CD14-positive monocyte (primary cell): ENCODE measurements at regions not wholly inside any gene's neighbourhood (a gene's known extent, or its start where the extent isn't known, plus 50 kb on each side); places are given as distances from the start of the nearest gene placed in this dataset.
"Not testable (repeated sequence)": the region's sequence is repeated elsewhere in the genome, so short reads cannot be mapped to it uniquely, and the experiment has no call there.

Experiments
- DNase-seq, 3 donors: peaks; one replicate each; pipeline ENCODE4 v3.0.0-alpha.2; 2011 to 2022
- H2AFZ ChIP-seq: 2 replicates; pipeline ENCODE4 v1.6.0; 2012; ENCODE audit warnings: mild to moderate bottlenecking, low read depth, low read length, inconsistent platforms; ENCODE audit not compliant: insufficient read depth, poor library complexity, severe bottlenecking
- H3K27ac ChIP-seq, 2 donors: 1 replicate in 1 of 2; 2 replicates in 1 of 2; pipeline ENCODE4 v1.5.1; 2012 to 2013; ENCODE audit warnings: low read length in 2 of 2, control low read depth in 1 of 2, inconsistent platforms in 1 of 2, low read depth in 1 of 2, mild to moderate bottlenecking in 1 of 2
- H3K27me3 ChIP-seq, 2 donors: one replicate each; pipeline versions ENCODE4 v1.6.0 to v1.6.1; 2011 to 2013; ENCODE audit warnings: low read length in 2 of 2; ENCODE audit not compliant: control insufficient read depth in 2 of 2, insufficient read depth in 2 of 2
- H3K36me3 ChIP-seq, 2 donors: replicated peaks in 1 of 2; 1 replicate in 1 of 2; 2 replicates in 1 of 2; pipeline versions ENCODE4 v1.5.1 to v1.6.1; 2012 to 2013; ENCODE audit warnings: low read length in 2 of 2, control low read depth in 1 of 2, inconsistent platforms in 1 of 2, mild to moderate bottlenecking in 1 of 2; ENCODE audit not compliant: insufficient read depth in 2 of 2, control insufficient read depth in 1 of 2
- H3K4me1 ChIP-seq, 2 donors: 1 replicate in 1 of 2; 2 replicates in 1 of 2; pipeline versions ENCODE4 v1.5.1 to v1.6.1; 2012 to 2013; ENCODE audit warnings: low read length in 2 of 2, control low read depth in 1 of 2, inconsistent platforms in 1 of 2, mild to moderate bottlenecking in 1 of 2, moderate library complexity in 1 of 2; ENCODE audit not compliant: insufficient read depth in 2 of 2, control insufficient read depth in 1 of 2
- H3K4me2 ChIP-seq: replicated peaks from 2 replicates; pipeline ENCODE3; 2012; ENCODE audit warnings: low read length, moderate library complexity, mild to moderate bottlenecking; ENCODE audit not compliant: poor library complexity, severe bottlenecking; ENCODE audit errors: extremely low read depth
- H3K4me3 ChIP-seq, 3 experiments: fragments of 200-600 bp in 1 of 3; sonication (generic) in 1 of 3; replicated peaks in 1 of 3; 1 replicate in 2 of 3; 2 replicates in 1 of 3; pipeline ENCODE4 v1.5.1; 2011 to 2013; ENCODE audit warnings: low read length in 3 of 3, mild to moderate bottlenecking in 3 of 3, control low read depth in 2 of 3, low read depth in 2 of 3, inconsistent platforms in 1 of 3, moderate library complexity in 1 of 3
- H3K79me2 ChIP-seq: 2 replicates; pipeline ENCODE4 v1.6.0; 2012; ENCODE audit warnings: mild to moderate bottlenecking, control low read depth, inconsistent platforms, low read length, moderate library complexity; ENCODE audit not compliant: insufficient read depth
- H3K9ac ChIP-seq: 2 replicates; pipeline ENCODE4 v1.6.0; 2017; ENCODE audit warnings: low read length, mild to moderate bottlenecking; ENCODE audit not compliant: insufficient read depth, poor library complexity, severe bottlenecking
- H3K9me3 ChIP-seq, 2 donors: replicated peaks in 1 of 2; 1 replicate in 1 of 2; 2 replicates in 1 of 2; pipeline versions ENCODE4 v1.5.1 to v1.6.1; 2012 to 2013; ENCODE audit warnings: low read length in 2 of 2, control low read depth in 1 of 2; ENCODE audit not compliant: control insufficient read depth in 1 of 2, insufficient read depth in 1 of 2
- H4K20me1 ChIP-seq: 2 replicates; pipeline ENCODE4 v1.6.0; 2012; ENCODE audit warnings: mild to moderate bottlenecking, low read length, control low read depth, moderate library complexity; ENCODE audit not compliant: insufficient read depth
- H3K27ac Mint-ChIP-seq, 7 donors: one replicate each; pipeline ENCODE4 v1.8.0; 2020; ENCODE audit warnings: mild to moderate bottlenecking in 7 of 7, mixed read lengths in 7 of 7, moderate library complexity in 6 of 7, inconsistent platforms in 2 of 7
- H3K27me3 Mint-ChIP-seq, 3 donors: one replicate each; pipeline ENCODE4 v1.8.0; 2021 to 2022; ENCODE audit warnings: low read depth in 3 of 3, mild to moderate bottlenecking in 3 of 3, mixed read lengths in 3 of 3, moderate library complexity in 3 of 3, inconsistent platforms in 1 of 3
- H3K36me3 Mint-ChIP-seq, 2 donors: one replicate each; pipeline ENCODE4 v1.8.0; 2020; ENCODE audit warnings: mixed read lengths in 2 of 2, inconsistent platforms in 1 of 2, mild to moderate bottlenecking in 1 of 2
- H3K4me1 Mint-ChIP-seq: one replicate; pipeline ENCODE4 v1.8.0; 2020; ENCODE audit warnings: mild to moderate bottlenecking, mixed read lengths
- H3K4me3 Mint-ChIP-seq, 2 donors: one replicate each; pipeline ENCODE4 v1.8.0; 2020; ENCODE audit warnings: mild to moderate bottlenecking in 2 of 2, mixed read lengths in 2 of 2, moderate library complexity in 1 of 2
- H3K9me3 Mint-ChIP-seq, 7 donors: one replicate each; pipeline ENCODE4 v1.8.0; 2020 to 2022; ENCODE audit warnings: mixed read lengths in 7 of 7, mild to moderate bottlenecking in 6 of 7, moderate library complexity in 6 of 7, inconsistent platforms in 2 of 7
- WGBS: methylation state at CpG from one replicate; pipeline ENCODE4 v1.1.5; 2013; ENCODE audit warnings: missing lambda C conversion rate; ENCODE audit not compliant: insufficient coverage; 5-methylcytosine and 5-hydroxymethylcytosine counted together
- intact Hi-C, 2 donors: fragments of 100-400 bp; cut with micrococcal nuclease; formaldehyde crosslinking; loops; one replicate each; pipeline versions ENCODE4 v1.15.0 to v1.15.1; 2023
- TF ChIP-seq, protein P1 (sequence below): fragments of 200-600 bp; IDR thresholded peaks from one replicate; pipeline ENCODE4 v1.8.0; 2022; ENCODE audit warnings: antibody characterized with exemption, mild to moderate bottlenecking

DNA sequence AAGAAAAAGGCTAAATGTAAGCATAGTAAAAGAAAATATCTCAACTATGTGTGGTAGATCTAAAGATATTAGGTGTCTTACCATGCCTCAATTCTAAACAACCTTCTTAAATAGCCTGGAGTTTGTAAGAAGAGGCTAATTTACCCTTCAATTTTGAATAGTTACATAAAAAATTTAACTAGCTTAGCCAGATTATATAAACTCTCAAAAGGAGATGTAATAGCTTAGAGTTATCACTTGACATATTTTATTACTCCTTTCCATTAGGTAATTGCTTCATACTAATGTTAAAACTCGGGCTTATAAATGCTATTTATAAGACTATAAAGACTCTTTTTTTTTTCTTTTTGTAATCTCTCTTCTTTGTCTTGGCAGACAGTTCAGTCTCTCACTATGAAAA lies 297.5 kb upstream of the PABPC4L start:
- peaks cover 0 to 11% (median 4%) of the 10 kb centered on the region in 7 donors for H3K9me3 Mint-ChIP-seq
- Histone ChIP-seq H3K79me2 (no peaks in the 10 kb centered on the region), H3K4me2 (no peak overlapping the region), H3K27me3 (no peaks in the 10 kb centered on the region), H3K9ac (no peak overlapping the region), H3K4me1 (no peaks in the 10 kb centered on the region), H3K9me3 (peaks cover 7 to 13% of the 10 kb centered on the region in 2 donors), H3K4me3 (no peak overlapping the region), H4K20me1 (no peaks in the 10 kb centered on the region), H2AFZ (no peak overlapping the region), H3K36me3 (no peaks in the 10 kb centered on the region), H3K27ac (no peak overlapping the region)
- intact Hi-C loops = no loop called here
- no peaks in the 10 kb centered on the region for H3K36me3 Mint-ChIP-seq
- DNase-seq = no peak
- no peak overlapping the region for H3K4me3 Mint-ChIP-seq
- no peaks in the 10 kb centered on the region for H3K4me1 Mint-ChIP-seq
- TF ChIP-seq, protein P1, sequence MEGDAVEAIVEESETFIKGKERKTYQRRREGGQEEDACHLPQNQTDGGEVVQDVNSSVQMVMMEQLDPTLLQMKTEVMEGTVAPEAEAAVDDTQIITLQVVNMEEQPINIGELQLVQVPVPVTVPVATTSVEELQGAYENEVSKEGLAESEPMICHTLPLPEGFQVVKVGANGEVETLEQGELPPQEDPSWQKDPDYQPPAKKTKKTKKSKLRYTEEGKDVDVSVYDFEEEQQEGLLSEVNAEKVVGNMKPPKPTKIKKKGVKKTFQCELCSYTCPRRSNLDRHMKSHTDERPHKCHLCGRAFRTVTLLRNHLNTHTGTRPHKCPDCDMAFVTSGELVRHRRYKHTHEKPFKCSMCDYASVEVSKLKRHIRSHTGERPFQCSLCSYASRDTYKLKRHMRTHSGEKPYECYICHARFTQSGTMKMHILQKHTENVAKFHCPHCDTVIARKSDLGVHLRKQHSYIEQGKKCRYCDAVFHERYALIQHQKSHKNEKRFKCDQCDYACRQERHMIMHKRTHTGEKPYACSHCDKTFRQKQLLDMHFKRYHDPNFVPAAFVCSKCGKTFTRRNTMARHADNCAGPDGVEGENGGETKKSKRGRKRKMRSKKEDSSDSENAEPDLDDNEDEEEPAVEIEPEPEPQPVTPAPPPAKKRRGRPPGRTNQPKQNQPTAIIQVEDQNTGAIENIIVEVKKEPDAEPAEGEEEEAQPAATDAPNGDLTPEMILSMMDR = no peak
- no peaks in the 10 kb centered on the region for H3K27me3 Mint-ChIP-seq
- H3K27ac Mint-ChIP-seq = no peak overlapping the region
- WGBS = no CpG with 5 or more reads among the region's 1 CpG

DNA sequence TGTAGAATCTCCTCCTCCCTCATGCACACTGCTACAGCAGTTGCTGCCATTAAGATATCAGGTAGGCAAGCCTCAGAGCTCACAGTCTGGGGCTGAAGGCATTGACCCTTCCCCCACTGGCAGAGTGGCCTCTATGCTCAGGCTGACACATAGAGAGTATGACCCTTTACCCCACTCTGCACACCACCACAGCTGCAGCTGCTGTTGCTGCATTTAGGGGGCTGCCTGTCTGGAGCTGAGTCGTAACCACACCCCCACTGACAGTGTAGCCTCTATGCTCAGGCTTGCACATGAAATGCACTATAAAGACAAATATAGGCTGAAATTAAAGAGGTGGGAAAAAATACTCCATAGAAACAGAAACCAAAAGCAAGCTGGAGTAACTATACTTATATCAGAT lies 289.3 kb upstream of the PABPC4L start:
- no peak overlapping the region for H3K27ac Mint-ChIP-seq
- Histone ChIP-seq H4K20me1 (no peaks in the 10 kb centered on the region), H3K9ac (no peak overlapping the region), H3K36me3 (no peaks in the 10 kb centered on the region), H3K9me3 (no peaks in the 10 kb centered on the region), H3K4me1 (no peaks in the 10 kb centered on the region), H3K4me2 (no peak overlapping the region), H3K4me3 (no peak overlapping the region), H2AFZ (no peak overlapping the region), H3K79me2 (no peaks in the 10 kb centered on the region), H3K27ac (no peak overlapping the region), H3K27me3 (no peaks in the 10 kb centered on the region)
- H3K4me1 Mint-ChIP-seq = no peaks in the 10 kb centered on the region
- DNase-seq = no peak
- intact Hi-C loops = no loop called here
- H3K9me3 Mint-ChIP-seq = peaks cover 0 to 6% (median 4%) of the 10 kb centered on the region in 7 donors
- H3K27me3 Mint-ChIP-seq = no peaks in the 10 kb centered on the region
- H3K36me3 Mint-ChIP-seq = no peaks in the 10 kb centered on the region
- no peak overlapping the region for H3K4me3 Mint-ChIP-seq
- TF ChIP-seq, protein P1 = no peak
- no CpG with 5 or more reads among the region's 1 CpG for WGBS

DNA sequence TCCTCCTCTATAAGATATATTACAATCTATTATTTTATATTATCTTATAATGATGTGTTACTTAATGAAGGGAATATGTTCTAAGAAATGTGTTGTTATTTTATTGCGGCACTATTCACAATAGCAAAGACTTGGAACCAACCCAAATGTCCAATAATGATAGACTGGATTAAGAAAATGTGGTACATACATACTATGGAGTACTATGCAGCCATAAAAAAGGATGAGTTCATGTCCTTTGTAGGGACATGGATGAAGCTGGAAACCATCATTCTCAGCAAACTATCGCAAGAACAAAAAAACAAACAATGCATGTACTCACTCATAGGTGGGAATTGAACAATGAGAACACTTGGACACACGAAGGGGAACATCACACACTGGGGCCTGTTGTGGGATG lies 281.9 kb upstream of the PABPC4L start:
- H3K36me3 Mint-ChIP-seq, H3K9me3 ChIP-seq, H3K27me3 ChIP-seq, H3K79me2 ChIP-seq, H3K9me3 Mint-ChIP-seq, H3K4me3 Mint-ChIP-seq, H2AFZ ChIP-seq, H3K4me2 ChIP-seq, H3K27ac ChIP-seq, H3K4me1 Mint-ChIP-seq, H3K27me3 Mint-ChIP-seq, H3K27ac Mint-ChIP-seq, H3K36me3 ChIP-seq, H4K20me1 ChIP-seq, DNase-seq, H3K4me3 ChIP-seq, intact Hi-C loops, H3K4me1 ChIP-seq, H3K9ac ChIP-seq: not testable (repeated sequence)
- WGBS = no CpG with 5 or more reads among the region's 3 CpGs
